NCI-H1436 treated with DMSO at 0.1 percent for 48 hours (cell line): ENCODE measurements at regions not wholly inside any gene's neighbourhood (a gene's known extent, or its start where the extent isn't known, plus 50 kb on each side); places are given as distances from the start of the nearest gene placed in this dataset.

Experiments used
- DNase-seq: peaks from one replicate; lab custom pipeline; 2025; lab: John Stamatoyannopoulos, UW

DNA sequence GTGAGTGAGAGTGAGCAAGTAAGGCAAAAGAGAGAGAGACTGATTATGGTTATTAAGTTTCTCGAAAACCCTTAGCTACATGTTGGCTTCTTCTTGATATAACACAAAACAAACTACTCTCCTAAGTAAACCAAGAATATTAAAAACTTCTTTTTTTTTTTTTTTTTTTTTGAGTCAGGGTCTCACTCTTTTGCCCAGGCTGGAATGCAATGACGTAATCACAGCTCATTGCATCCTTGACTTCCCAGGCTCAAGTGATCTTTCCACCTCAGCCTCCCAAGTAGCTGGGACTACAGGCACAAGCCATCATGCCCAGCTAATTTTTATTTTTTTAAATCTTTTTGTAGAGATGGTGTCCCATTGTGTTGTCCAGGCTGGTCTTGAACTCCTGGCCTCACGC lies 102.2 kb upstream of the IL6 start:
- DNase-seq = no peak

DNA sequence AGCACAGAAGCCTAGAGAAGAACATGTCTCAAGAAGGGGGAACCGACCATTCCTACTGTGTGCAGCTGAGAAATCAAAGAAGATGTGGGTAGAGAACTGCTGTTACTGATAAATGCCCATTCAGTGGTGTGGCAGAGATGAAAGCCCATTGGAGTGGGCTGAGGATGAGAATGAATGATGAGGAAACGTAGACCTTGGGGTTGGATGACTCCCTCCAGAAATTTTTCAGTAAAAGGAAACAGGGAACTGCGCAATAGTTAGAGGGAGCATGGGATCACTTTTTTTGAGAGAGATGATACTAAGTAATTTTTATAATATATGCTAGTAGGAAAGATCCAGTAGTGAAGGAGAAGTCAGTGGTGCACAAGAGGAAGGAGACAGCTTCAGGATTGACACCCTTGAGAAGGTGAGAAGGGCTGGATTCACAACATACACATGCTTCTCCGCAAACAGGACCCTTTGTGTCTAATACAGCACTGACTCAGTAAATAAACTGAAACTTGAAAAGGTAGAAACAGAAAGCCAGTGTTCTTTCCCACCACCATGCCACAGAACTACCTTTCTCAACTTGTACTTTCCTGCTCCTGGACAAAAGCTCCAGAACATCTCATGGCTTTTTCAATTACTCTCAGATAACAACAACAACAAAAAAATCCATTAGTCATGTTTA lies 104.7 kb upstream of the IL6 start:
- no peak for DNase-seq

DNA sequence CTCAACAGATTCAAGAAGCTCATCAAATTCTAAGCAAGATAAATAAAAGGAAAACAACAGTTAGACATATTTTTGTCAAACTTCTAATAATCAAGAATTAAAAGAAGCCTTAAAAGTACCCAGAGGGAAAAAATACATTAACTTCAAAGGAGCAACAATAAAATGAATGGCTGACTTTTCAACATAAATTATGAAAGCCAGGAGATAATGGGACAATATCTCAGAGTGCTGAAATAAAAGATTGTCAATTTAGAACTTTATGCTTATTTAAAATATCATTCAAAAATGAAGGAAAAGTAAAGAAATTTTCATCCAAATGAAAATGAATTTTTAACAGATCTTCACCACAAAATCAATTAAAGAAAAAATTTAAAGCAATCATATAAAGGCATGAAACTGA lies 108.5 kb upstream of the IL6 start:
- no peak for DNase-seq

DNA sequence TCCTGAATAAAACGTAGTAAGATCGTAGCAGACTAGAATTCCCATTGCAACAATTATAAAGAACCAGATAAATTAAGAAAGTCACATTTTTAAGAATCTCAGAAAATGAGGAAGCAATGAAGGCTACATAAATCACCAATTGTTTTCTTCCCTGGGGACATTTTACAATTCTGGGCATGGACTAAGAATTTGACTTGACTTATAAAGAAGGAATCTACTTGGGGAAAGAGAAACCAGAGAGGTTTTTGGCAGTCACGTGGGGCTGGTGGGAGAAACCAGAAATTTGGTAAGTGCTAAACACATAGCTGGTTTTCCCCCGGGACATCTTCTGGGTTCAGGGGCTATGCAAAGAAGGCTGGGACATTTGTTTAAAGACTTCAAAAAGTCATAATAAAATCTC lies 109.8 kb upstream of the IL6 start:
- DNase-seq = no peak

- DNase-seq = no peak
Observed at GRCh38 chr7:22613496-22613895, 113.5 kb upstream of the IL6 start.

DNA sequence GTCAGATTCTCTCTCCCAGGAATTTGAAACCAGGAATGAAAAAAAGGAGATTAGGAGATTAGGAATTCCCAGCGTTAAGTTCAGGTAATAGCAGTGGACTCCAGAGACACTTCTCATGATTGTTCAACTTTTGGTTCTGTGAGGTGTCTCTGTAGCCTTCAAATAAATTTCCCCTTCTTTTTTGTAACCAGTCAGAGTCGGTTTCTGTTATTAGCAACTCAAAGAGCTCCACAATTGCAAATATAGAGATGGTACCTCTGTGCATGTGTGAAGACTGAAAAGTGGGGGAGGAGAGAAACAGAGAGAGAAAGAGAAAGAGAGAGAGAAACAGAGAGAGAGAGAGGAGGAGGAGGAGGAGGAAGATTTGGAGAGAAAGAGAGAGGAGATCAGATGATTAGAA lies 112.8 kb upstream of the STEAP1B start:
- no peak for DNase-seq

- DNase-seq = no peak
Observed at GRCh38 chr7:22611758-22612079, 111.7 kb upstream of the STEAP1B start.

DNA sequence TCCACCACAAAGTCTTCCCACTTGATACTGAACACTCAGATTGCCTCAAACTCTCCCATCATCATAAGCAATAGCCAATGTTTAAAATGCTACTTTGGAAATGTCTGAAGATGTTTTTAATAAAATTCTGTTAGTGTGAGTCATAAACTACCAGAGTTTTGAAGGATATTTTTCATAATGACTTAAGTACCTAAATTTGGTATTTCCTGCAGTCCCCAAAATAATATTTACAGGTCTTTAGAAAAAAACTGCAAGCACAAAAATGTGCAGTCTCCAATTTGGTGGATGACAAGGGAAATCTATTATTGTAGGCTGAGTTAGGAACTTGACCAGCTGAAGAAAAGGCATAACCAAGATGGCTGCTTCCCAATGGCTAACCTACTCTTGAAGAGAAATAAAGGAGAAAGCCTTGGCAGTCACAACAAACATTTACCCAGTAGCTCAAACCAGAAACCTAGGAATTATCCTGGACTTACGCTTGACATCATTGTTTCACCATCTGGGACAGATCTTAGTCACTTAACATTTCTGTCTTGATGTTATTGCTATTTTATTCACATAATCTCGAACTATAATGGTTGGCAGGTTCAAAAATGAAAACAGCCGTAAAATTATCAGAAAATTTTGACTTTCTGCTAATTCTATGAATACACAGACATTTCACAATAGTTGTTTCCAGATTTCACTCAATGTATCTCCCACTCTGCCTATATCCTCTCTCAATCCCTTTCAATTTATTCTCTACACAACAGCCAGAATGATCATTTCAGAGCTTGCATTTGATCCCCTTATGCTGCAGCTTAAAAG lies 111.2 kb upstream of the STEAP1B start:
- no peak for DNase-seq

DNA sequence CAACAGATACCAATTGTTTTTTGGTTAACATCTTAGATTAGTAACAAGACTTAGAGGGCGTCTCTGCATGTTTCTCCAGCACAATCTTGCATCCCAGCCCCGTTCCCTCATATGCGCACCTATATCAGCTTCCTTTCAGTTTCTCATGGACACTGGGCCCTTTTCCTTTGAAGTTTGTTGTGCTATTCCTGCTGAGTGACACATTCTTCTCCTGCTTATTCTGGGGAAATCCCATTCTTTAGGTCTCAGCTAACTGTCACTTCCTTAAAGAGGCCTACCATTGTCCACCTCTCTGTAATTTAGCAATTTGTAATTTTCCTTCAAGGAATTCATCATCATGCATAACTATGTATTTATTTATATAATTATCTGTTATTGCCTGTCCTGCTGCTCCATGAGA lies 110.3 kb upstream of the STEAP1B start:
- no peak for DNase-seq

GRCh38 chr7:22607180-22607579 lies 107.2 kb upstream of the STEAP1B start:
- no peak for DNase-seq

DNA sequence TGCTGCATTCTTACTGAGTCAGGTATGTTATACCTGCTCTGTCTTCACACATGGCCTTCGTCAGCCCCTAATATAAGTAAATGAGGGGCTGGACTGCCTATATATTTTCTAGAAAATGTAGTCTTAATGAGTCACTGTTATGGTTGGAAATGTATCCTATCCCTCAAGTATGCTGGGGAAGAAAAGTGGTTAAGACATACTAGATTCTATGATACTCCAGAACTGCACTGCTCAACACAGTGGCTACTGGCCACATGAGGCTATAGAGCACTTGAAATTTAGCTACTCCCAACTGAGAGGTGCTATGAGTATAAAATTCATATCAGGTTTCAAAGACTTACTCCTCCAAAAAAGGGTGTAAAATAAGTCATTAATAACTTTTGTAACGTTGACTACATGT lies 104.3 kb upstream of the STEAP1B start:
- DNase-seq = no peak

- DNase-seq = no peak
Observed at GRCh38 chr7:22601812-22602565, 102.0 kb upstream of the STEAP1B start.

DNA sequence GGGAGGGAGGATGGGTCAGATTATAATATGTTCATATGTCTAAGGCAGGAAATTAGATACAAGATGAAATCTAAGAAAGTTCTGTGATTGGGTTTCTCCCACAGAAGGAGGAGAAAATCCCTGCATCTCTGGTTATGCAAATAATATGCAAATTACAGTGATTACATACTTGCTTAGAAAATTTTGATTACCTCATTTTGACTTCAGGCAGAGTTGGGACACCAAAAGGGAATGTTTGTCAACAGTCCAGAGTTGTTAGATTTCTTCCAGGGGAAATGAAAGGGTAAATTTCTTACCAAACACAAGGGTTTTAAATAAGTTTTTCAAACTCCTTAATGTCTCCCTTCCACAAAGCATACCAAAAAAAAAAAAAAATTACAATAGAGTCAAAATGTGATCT lies 101.4 kb upstream of the STEAP1B start:
- DNase-seq = no peak

- DNase-seq = no peak
Observed at GRCh38 chr7:22601003-22601402, 101.0 kb upstream of the STEAP1B start.

DNA sequence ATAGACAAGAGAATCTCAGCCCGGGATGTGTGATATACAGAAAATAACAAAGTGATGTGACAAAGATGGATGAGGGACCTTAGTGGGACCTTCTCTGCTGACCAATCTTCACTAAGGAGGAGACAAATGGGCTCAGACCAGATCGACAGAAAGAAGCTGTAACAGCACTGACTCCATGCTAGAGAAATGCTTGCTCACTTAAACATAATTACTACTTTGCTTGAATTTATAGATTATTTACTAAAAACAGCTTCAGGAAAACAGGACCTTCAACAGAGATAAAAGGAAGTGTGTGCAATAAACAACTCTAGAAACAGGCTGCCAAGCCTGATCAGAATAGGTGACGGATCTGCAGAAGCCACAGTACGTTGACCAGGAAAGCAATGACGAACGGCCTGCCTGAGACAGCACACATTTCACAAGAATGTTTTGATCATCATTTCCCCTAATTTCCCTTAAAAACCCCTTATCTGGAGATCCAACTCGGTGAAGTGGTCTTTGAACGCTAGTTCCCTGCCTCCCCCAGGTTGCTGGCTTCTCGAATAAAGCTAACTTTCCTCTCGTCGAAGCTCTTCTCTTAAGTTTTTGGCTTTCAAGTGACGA lies 98.4 kb upstream of the STEAP1B start:
- DNase-seq = no peak

DNA sequence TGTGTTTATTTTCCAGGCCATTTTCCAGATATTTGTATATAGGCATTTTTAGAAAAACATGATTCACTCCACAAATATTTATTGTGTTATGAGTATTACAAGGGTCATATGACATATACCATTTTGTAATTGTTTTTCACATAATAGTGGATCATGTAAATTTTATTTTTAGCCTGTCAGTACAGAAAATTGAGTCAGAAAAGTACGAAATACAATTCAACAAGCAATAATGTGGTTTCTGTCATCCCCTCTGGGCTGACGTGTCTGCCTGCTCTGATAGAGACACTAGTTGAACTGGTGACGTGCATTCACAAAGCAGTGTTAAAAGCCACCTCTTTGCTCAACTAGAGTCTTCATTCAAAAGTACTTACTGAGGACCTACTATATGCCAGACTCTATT lies 97.9 kb upstream of the STEAP1B start:
- DNase-seq = no peak

DNA sequence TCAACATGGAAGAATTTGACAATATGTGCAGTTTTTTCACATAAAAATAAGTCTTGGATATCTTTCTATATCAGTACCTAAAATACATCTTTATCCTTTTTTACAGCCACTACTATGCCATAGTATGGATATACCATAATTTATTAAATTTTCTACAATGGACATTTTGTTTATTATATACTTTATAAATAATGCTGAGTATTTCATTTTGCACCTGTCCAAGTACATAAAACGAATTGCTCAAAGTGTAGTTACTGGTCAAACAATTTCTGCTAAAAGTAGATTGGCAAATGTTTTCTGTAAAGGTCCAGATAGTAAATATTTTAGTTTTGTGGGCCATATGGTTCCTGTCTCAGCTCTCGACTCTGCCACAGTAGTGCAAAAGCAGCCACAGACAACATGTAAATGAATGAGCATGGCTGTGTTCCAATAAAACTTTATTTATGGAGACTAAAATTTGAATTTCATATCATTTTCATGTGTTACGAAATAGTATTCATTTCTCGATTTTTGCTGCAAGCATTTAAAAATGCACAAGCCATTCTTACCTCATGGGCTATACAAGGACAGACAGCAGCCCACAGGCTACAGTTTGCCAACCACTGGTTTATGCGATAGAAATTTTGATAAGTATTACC lies 96.9 kb upstream of the STEAP1B start:
- DNase-seq = no peak

DNA sequence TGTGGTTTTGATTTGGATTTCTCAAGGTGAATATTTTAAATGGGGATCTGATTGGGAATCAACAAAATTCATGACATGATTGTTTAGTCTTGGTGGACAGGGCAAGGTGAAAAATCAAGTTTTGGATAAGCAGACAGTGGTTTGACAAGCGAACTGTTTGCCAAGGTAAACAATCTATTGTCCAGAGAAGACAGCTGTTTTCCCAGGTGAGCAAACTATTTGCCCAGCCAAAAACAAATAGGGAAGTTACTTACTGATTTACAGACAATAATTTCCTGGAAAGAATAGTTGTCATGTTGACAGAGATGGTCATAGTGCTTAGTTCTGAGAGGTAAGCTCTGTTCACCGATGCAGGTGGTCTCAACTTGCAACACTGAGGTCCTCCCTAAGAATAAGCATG lies 94.0 kb upstream of the STEAP1B start:
- no peak for DNase-seq

DNA sequence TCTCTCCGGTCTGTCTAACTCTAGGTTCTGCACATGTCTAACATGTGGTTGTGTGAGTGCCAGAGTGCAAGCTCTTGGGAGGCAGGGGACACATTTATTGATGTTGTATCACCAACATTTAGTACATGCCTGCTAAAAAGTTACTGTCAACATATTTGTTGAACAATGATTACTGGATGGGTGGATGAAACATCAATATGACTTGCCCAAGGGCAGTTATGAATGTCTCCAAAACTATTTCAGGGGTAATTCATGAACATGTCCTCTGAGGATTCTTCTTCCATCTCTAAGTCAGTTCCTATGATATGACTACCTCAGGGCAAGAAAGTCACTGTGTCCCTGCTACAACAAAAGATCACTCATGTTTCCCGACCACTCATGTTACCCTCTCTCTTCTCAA lies 91.3 kb upstream of the STEAP1B start:
- DNase-seq = no peak

GRCh38 chr7:22589641-22590201 lies 89.7 kb upstream of the STEAP1B start:
- no peak for DNase-seq

GRCh38 chr7:22588351-22588750 lies 88.4 kb upstream of the STEAP1B start:
- DNase-seq = no peak

DNA sequence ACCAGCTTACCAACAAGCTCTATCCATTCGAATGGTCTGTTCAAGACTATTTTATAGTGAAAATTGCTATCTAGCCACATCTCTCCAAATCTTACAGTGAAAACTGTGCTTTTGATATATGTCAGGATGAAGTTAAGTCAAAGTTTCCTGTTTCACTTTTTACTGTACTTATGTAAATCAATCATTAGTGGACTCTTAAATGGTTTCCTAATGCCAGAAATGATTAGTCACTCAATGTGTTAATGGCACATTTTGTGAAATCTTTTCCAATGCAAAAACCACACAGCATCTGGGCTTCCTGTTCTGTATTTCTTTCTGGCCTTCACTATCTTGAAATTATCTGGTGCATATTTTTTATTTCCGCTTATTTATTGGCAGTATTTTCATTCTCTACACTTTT lies 87.3 kb upstream of the STEAP1B start:
- no peak for DNase-seq
